Islet of Langerhans (tissue), 1 donor: ENCODE measurements at regions not wholly inside any gene's neighbourhood (a gene's known extent, or its start where the extent isn't known, plus 50 kb on each side); places are given as distances from the start of the nearest gene placed in this dataset.
"Not testable (repeated sequence)": the region's sequence is repeated elsewhere in the genome, so short reads cannot be mapped to it uniquely, and the experiment has no call there.

Source experiments
- FAIRE-seq: peaks from one replicate; lab custom pipeline; 2011; peaks lifted over from hg19 to GRCh38; lab: Jason Lieb, UNC

- FAIRE-seq = no peak
Observed at GRCh38 chr16:9343276-9343675, 251.8 kb downstream of the HAPSTR1 start.

DNA sequence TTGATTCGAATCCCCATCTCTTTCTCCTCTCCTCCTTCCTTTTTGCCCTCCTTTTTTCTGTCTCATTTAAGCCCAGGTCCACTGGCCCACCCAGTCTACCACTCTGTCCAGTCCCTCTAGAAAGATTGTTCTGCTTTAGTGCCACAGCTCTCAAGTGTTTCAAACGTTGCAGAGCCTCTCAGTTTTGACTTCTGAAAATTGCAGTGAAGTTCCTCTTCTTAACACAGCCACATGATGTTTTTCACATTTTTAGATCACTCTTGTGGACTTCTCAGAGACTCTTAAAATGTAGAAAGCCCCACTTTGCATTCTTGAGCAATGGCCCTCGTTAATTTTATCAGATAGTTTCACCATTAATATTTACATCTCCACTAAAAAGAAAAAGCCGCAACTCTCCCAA, 253.1 kb downstream of the HAPSTR1 start:
- no peak for FAIRE-seq

GRCh38 chr16:9345046-9345445, 253.6 kb downstream of the HAPSTR1 start:
- no peak for FAIRE-seq

- no peak for FAIRE-seq
Observed at GRCh38 chr16:9345880-9346279, 254.4 kb downstream of the HAPSTR1 start.

DNA sequence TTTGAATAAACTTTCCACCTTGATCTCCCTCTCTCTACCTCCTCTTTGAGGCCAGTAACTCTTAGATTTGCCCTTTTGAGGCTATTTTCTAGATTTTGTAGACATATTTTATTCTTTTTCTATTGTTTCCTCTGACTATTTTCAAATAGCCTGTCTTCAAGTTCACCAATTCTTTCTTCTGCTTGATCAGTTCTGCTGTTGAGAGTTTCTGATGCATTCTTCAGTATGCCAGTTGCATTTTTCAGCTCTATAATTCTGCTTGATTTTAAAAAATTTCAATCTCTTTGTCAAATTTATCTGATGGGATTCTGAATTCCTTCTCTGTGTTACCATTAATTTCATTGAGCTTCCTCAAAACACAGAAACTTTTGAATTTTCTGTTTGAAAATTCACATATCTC, 257.5 kb downstream of the HAPSTR1 start:
- FAIRE-seq = no peak

GRCh38 chr16:9349373-9349960, 258.0 kb downstream of the HAPSTR1 start:
- FAIRE-seq = not testable (repeated sequence)

DNA sequence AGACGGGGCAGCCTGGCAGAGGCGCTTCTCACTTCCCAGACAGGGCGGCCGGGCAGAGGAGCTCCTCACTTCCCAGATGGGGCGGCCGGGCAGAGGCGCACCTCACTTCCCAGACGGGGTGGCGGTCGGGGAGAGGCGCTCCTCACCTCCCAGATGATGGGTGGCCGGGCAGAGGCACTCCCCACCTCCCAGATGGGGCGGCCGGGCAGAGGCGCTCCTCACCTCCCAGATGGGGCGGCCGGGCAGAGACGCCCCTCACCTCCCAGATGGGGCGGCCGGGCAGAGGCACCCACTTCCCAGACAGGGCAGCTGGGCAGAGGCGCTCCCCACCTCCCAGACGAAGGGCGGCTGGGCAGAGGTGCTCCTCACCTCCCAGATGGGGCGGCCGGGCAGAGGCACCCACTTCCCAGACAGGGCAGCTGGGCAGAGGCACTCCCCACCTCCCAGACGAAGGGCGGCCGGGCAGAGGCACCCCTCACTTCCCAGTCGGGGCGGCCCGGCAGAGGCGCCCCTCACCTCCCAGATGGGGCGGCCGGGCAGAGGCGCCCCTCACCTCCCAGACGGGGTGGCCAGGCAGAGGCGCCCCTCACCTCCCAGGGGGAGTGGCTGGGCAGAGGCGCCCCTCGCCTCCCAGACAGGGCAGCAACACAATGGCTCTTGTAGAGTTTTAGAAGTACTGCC, 258.8 kb downstream of the HAPSTR1 start:
- not testable (repeated sequence) for FAIRE-seq

GRCh38 chr16:9351440-9351839, 260.0 kb downstream of the HAPSTR1 start:
- FAIRE-seq = no peak

DNA sequence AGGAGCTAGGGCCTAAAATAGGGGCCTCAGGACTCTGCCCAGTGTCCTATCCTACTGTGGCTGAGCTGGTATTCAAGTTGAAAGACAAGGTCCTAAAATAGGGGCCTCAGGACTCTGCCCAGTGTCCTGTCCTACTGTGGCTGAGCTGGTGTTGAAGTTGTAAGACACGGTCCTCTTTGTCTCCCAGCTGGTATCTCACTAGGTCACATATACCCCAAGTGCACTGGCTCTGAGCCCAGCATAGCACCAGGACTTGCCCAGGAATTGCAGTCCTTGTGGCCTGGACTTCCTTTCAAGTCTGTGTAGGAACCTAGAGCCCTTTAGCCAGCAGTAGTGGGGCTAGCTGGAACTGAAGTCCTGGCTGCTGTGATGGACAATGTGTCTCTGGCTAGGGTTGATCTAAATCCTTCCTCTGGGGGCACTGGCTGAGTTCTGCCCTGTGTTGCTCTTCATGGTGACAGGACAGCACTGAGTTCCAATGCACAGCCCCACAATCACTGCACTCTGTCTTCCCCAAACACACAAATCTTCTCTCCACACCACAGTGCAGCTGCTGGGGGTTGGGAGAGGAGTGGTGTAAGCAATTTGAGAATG, 260.5 kb downstream of the HAPSTR1 start:
- no peak for FAIRE-seq

DNA sequence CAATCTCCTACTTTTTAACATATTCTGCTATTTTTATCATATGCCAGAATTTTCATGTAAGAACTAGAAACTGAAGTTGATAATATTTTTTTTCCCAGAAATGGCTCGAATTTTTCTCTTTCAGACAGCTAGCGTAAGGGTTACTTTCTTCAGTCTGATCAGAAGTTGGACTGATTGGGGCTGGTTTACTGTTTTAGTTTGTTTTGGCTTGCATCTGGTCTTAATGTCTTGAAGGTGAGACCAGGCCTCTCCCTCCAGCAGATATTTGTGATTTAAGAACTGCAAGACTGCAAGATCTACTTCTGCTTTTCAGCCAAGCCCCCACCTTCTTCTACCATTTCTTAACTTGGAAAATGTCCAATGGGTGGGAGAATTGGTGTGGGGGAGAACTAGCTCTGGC, 266.4 kb downstream of the HAPSTR1 start:
- no peak for FAIRE-seq

GRCh38 chr16:9360075-9360474, 268.6 kb downstream of the HAPSTR1 start:
- no peak for FAIRE-seq

GRCh38 chr16:9362050-9362449, 270.6 kb downstream of the HAPSTR1 start:
- FAIRE-seq = no peak

GRCh38 chr16:9362604-9363003, 271.2 kb downstream of the HAPSTR1 start:
- FAIRE-seq = no peak

GRCh38 chr16:9363520-9363919, 272.1 kb downstream of the HAPSTR1 start:
- FAIRE-seq = no peak

DNA sequence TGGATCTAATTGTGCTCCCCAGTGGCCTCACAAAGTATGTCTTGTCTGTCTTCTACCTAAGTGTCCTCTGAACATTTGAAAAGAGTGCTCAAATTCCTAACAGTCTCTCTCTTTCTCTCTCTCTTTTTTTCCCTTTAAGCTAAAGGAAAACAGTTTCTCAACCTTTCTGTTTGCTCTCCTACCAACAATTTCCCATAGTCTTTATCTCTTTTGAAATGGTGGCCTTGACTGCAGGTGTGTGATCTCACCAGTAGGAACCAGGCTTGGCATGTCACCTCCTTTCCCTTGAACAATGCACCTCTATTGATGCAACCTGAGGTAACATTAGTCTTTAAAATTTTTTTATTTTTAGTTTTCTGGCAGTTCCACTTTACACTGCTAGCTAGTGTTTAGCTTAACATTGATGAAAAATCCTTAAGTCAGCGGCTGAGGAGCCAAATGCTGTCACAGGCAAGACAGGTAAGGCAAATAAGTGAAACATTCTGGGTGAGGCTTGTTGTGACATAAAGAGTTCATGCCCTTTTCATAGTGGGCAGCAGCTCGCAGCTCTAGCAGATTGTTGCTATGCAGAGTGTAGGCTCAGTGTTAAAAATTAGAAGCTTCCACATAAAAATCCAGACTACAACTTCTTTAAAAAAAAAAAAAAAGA, 273.4 kb downstream of the HAPSTR1 start:
- peak; percentile 93 for FAIRE-seq

- FAIRE-seq = peak; percentile 91
Observed at GRCh38 chr16:9365370-9365728, 273.9 kb downstream of the HAPSTR1 start.

DNA sequence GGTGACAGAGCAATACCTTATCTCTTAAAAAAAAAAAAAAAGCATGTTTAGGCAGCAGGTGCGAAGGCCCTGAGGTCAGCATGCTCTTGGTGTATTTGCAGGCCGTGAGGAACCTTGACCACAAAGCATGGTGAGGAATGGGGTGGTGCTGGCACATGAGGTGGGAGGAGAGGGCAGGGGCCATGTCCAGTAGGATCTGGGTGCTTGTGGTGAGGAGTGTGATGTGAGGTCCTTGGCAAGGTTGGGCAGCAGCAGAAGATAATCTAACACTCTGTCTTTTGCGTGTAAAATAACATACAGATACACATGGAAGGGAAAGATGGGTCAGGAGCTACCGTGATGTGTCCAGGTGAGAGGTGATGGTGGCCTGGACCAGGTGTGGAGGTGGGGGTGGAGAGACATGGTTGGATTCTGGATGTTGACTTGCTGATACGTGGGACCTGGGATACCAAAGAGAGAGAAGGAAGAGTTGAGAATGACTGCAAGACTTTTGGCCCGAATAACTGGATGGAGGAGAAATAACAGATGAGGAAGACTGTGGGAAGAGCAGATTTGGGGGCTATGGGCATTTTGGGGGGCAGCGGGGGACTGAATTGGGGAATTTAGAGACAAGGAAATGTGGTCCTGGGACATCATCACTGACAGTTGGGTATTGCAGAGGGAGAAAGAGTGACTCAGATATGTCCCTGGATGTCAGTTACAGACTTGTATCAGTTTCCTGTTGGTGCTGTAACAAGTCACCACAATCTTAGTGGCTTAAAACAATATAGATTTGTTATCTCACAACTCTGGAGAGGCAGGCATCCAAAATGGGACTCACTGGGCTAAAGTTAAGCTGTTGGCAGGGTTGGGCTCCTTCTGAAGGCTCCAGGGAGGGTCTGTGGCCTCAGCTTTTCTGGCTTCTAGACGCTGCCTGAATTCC, 274.9 kb downstream of the HAPSTR1 start:
- no peak for FAIRE-seq

DNA sequence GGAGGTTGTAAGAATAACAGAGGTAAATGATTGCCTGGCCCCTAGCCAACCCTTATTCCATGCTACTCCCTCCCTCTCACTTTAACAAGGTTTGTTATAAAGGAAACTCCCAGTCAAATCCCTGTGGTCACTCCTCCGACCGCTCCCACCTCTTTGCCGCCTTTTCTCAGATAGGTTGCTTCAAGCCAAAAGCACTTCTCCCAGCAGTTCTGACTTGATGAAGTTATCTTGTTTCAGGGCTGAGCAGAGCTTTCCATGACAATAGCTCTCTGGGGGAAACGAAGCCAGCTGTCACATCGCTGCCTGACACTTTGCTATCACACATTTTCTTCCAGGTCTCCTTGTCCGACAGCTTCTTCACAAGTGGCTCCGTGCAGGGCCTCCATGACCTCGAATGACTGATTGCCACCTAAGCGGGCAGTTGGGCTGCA, 278.6 kb downstream of the HAPSTR1 start:
- no peak for FAIRE-seq

DNA sequence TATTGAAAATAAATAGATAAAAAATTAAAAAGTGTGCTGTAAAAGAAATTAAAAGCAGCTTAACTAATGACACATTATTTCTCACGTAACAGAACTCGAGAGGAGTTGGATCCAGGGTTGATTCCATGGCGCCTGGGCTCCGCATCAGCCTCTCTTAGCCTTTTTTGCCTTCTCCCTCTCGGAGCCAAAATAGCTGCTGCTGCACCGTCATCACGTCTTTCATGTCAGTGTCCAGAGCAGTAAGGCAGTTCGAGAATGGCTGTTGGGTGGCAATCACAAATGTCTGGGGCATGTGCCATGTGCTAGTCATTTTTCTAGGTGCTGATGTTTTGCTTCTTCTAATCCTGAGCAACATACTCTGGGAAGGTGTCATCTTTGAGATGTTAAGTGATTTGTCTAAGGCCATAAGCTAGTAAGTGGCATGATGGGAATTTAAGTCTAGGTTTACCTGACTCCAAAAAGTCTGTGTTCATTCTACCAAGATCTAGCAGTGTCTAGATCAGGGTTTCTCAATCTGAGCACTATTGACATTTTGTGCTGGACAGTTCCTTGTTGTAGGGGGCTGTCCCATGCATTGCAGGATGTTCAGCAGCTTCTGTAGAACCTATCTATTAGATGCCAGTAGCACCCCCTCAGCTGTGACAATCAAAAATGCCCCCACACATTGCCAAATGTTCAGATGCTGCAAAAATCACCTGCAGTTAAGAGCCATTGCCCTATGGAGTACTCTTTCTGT, 280.4 kb downstream of the HAPSTR1 start:
- FAIRE-seq = no peak

GRCh38 chr16:9372934-9373890, 281.8 kb downstream of the HAPSTR1 start:
- FAIRE-seq = no peak
